IMR-90 (cell line): ENCODE measurements at regions not wholly inside any gene's neighbourhood (a gene's known extent, or its start where the extent isn't known, plus 50 kb on each side); places are given as distances from the start of the nearest gene placed in this dataset.

Source experiments
- CEBPB ChIP-seq: IDR thresholded peaks from 2 replicates; pipeline ENCODE4 v1.6.1; 2012; ENCODE audit warnings: low read depth, low read length, improper control_type of control experiment
- CTCF ChIP-seq: conservative IDR thresholded peaks from 2 replicates; pipeline ENCODE4 v1.5.1; 2012; ENCODE audit warnings: mild to moderate bottlenecking, low read depth, low read length, improper control_type of control experiment
- POLR2A ChIP-seq: IDR thresholded peaks from 2 replicates; pipeline ENCODE4 v1.6.1; 2012; ENCODE audit warnings: mild to moderate bottlenecking, low read depth, low read length
- RAD21 ChIP-seq: IDR thresholded peaks from 2 replicates; pipeline ENCODE4 v1.6.1; 2012; ENCODE audit warnings: low read length, improper control_type of control experiment

GRCh38 chr16:63462316-63462715 lies 1426.1 kb upstream of the CDH8 start:
- TF ChIP-seq POLR2A (no peak), CTCF (no peak), RAD21 (no peak), CEBPB (no peak)
